SU-DHL-6 (cell line): ENCODE measurements at regions not wholly inside any gene's neighbourhood (a gene's known extent, or its start where the extent isn't known, plus 50 kb on each side); places are given as distances from the start of the nearest gene placed in this dataset.

ENCODE experiments used
- EZH2phosphoT487 ChIP-seq: fragments of 200-600 bp; sonication (generic), shearing (Covaris generic); conservative IDR thresholded peaks from 2 replicates; pipeline ENCODE4 v1.6.1; 2018; ENCODE audit warnings: mild to moderate bottlenecking, antibody characterized with exemption, low read length, moderate library complexity, mixed read lengths
- TF ChIP-seq, protein P1 (sequence below): fragments of 200-600 bp; sonication (generic); IDR thresholded peaks from one replicate; pipeline ENCODE4 v1.5.1; 2017; ENCODE audit warnings: antibody characterized with exemption, mild to moderate bottlenecking, low read length, moderate library complexity; ENCODE audit not compliant: insufficient read depth, poor library complexity, severe bottlenecking

DNA sequence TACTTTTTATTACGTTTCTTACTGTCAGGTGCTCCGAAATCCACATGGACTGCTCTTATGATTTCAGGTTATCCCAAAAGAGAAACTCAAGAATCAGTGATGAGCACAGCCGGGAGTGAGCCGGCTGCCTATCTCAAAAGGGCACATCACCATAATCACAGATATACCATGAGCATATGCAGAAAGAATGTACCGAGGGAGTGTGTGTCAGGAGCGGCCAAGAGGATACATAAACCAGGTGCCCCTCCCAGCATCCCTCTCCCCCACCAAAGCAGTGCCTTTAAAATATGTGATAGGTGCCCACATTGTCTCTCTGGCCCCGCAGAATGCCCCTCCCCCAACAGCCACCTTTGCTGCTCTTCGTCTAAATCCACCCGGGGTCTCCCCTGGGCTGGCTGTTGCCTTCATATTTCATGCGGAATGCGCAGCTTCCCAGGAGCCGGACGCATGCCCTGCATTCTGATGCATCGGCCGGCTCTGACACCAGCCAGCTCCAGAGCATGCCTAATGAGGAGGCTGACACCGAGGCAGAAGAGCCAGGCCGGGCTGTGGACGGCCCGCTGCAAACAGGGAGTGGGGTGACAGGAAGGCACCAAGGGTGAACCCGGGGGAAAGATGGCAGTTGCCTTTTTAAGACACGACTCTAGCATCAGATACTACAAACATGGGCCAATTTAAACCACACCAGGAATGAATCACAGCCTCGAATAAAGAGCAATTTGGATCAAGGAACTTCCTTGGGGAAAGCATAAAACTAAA lies 652.3 kb downstream of the BNC2 start:
- TF ChIP-seq, protein P1, sequence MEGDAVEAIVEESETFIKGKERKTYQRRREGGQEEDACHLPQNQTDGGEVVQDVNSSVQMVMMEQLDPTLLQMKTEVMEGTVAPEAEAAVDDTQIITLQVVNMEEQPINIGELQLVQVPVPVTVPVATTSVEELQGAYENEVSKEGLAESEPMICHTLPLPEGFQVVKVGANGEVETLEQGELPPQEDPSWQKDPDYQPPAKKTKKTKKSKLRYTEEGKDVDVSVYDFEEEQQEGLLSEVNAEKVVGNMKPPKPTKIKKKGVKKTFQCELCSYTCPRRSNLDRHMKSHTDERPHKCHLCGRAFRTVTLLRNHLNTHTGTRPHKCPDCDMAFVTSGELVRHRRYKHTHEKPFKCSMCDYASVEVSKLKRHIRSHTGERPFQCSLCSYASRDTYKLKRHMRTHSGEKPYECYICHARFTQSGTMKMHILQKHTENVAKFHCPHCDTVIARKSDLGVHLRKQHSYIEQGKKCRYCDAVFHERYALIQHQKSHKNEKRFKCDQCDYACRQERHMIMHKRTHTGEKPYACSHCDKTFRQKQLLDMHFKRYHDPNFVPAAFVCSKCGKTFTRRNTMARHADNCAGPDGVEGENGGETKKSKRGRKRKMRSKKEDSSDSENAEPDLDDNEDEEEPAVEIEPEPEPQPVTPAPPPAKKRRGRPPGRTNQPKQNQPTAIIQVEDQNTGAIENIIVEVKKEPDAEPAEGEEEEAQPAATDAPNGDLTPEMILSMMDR, result no peak
- TF ChIP-seq EZH2phosphoT487, result no peak
